Endothelial cell (in vitro differentiated cells): ENCODE measurements at regions not wholly inside any gene's neighbourhood (a gene's known extent, or its start where the extent isn't known, plus 50 kb on each side); places are given as distances from the start of the nearest gene placed in this dataset.
"Not testable (repeated sequence)": the region's sequence is repeated elsewhere in the genome, so short reads cannot be mapped to it uniquely, and the experiment has no call there.

Source experiments
- DNase-seq: peaks from one replicate; pipeline ENCODE4 v3.0.0; 2021; ENCODE audit warnings: low spot score
- H3K27ac Mint-ChIP-seq: one replicate; pipeline ENCODE4 v1.8.0; 2021; ENCODE audit warnings: mixed read lengths, inconsistent platforms; ENCODE audit not compliant: unreplicated experiment
- H3K27me3 Mint-ChIP-seq: one replicate; pipeline ENCODE4 v1.8.0; 2021; ENCODE audit warnings: mild to moderate bottlenecking, moderate library complexity, mixed read lengths, inconsistent platforms; ENCODE audit not compliant: unreplicated experiment
- H3K36me3 Mint-ChIP-seq: one replicate; pipeline ENCODE4 v1.8.0; 2021; ENCODE audit warnings: mild to moderate bottlenecking, low read depth, mixed read lengths, inconsistent platforms; ENCODE audit not compliant: unreplicated experiment
- H3K4me1 Mint-ChIP-seq: one replicate; pipeline ENCODE4 v1.8.0; 2021; ENCODE audit warnings: mild to moderate bottlenecking, mixed read lengths, inconsistent platforms; ENCODE audit not compliant: unreplicated experiment
- H3K4me3 Mint-ChIP-seq: one replicate; pipeline ENCODE4 v1.8.0; 2021; ENCODE audit warnings: mild to moderate bottlenecking, mixed read lengths, inconsistent platforms; ENCODE audit not compliant: unreplicated experiment
- H3K9me3 Mint-ChIP-seq: one replicate; pipeline ENCODE4 v1.8.0; 2021; ENCODE audit warnings: mixed read lengths, inconsistent platforms; ENCODE audit not compliant: unreplicated experiment
- TF ChIP-seq, protein P1 (sequence below): fragments of 200-600 bp; sonication (generic); IDR thresholded peaks from one replicate; pipeline ENCODE4 v1.5.0; 2021; ENCODE audit warnings: antibody characterized with exemption; ENCODE audit not compliant: unreplicated experiment

DNA sequence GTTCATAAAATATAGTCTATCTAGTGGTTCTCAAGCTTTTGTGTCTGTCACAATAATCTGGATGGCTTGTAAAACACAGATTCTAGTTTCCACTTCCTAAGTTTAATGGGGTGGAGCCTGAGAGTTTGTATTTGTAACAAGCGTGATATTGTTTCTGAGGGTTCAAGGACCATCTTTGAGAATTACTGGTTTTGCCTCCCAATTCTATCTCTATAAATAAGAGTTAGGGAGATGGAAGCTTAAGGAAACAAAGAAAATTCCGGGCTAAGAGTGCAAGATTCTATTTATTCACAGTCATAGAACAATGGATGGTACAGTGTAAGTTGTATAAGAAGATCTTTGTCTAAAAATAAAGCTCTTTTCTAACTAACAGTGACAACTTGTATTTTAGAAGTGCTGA, 55.4 kb upstream of the TRIM77 start:
- H3K4me3 Mint-ChIP-seq, H3K36me3 Mint-ChIP-seq, H3K27ac Mint-ChIP-seq, H3K9me3 Mint-ChIP-seq, DNase-seq, H3K4me1 Mint-ChIP-seq, H3K27me3 Mint-ChIP-seq: not testable (repeated sequence)

DNA sequence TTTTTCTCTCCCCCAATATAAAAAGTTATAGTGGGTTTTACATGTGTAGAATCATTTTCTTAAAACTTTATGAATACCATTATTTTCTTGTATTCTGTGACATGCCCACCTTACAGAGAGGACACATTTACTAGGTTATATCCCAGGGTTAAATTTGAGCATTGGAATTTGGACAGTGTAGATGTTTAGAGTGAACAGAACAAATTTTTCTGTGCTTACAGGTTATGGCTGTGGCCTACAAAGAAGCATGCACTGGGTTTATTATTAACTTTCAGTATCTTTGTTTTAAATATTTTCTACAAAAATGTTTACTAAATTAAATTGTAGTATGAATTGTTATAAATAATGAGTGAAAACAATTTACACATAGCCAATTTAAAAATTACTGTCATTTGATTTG, 51.3 kb upstream of the TRIM77 start:
- not testable (repeated sequence) for H3K4me1 Mint-ChIP-seq, H3K27ac Mint-ChIP-seq, H3K4me3 Mint-ChIP-seq, H3K27me3 Mint-ChIP-seq, DNase-seq, H3K9me3 Mint-ChIP-seq, H3K36me3 Mint-ChIP-seq

DNA sequence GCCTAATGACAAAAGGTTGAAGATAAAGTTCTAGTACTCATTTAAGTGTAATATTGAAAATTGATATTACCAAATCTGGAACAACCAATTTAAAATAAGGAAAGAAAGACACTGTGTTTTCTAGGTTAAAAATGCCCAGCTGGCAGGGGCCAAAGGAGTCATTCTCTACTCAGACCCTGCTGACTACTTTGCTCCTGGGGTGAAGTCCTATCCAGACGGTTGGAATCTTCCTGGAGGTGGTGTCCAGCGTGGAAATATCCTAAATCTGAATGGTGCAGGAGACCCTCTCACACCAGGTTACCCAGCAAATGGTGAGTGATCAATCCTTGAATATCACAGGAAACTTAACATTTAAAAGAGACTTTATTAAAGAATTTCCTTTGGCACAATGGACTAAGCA, 50.7 kb upstream of the TRIM77 start:
- H3K27me3 Mint-ChIP-seq, H3K9me3 Mint-ChIP-seq, DNase-seq, H3K4me1 Mint-ChIP-seq, H3K27ac Mint-ChIP-seq, H3K36me3 Mint-ChIP-seq, H3K4me3 Mint-ChIP-seq: not testable (repeated sequence)

DNA sequence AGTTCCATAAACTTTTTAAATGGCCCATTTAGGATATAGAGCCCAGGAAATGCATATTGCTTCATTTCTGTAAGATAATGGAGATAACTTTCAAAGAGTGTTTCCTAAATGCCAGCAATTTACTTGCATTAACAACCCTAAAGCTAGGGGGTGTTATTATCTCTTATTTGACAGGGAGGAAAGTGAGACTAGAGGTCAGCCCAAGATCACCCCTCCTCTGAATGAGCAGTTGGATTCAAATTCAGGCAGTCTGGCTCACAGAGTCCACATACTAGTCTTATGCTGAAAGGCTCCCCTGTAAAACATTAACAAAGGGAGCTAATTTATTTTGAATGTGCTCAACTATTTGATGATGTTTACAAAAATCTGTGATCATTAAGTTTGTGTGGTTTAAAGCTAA, 49.9 kb upstream of the TRIM77 start:
- H3K36me3 Mint-ChIP-seq = no peaks in the 10 kb centered on the region
- H3K4me1 Mint-ChIP-seq = no peaks in the 10 kb centered on the region
- TF ChIP-seq, protein P1, sequence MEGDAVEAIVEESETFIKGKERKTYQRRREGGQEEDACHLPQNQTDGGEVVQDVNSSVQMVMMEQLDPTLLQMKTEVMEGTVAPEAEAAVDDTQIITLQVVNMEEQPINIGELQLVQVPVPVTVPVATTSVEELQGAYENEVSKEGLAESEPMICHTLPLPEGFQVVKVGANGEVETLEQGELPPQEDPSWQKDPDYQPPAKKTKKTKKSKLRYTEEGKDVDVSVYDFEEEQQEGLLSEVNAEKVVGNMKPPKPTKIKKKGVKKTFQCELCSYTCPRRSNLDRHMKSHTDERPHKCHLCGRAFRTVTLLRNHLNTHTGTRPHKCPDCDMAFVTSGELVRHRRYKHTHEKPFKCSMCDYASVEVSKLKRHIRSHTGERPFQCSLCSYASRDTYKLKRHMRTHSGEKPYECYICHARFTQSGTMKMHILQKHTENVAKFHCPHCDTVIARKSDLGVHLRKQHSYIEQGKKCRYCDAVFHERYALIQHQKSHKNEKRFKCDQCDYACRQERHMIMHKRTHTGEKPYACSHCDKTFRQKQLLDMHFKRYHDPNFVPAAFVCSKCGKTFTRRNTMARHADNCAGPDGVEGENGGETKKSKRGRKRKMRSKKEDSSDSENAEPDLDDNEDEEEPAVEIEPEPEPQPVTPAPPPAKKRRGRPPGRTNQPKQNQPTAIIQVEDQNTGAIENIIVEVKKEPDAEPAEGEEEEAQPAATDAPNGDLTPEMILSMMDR = no peak
- DNase-seq = no peak
- H3K4me3 Mint-ChIP-seq = no peak overlapping the region
- H3K9me3 Mint-ChIP-seq = no peaks in the 10 kb centered on the region
- H3K27me3 Mint-ChIP-seq = peaks cover 3% of the 10 kb centered on the region
- H3K27ac Mint-ChIP-seq = no peak overlapping the region
